H1 (cell line): ENCODE measurements at regions not wholly inside any gene's neighbourhood (a gene's known extent, or its start where the extent isn't known, plus 50 kb on each side); places are given as distances from the start of the nearest gene placed in this dataset.

Experiments
- CTCF ChIA-PET: fragments of 300-600 bp; sonication (Branson Sonifier 250); formaldehyde crosslinking; loops from one replicate; lab custom pipeline; 2021; ENCODE audit not compliant: partially characterized antibody; lab: Charles Lee
- POLR2A ChIA-PET: fragments of 300-600 bp; sonication (Branson Sonifier 250); formaldehyde crosslinking; loops from one replicate; lab custom pipeline; 2021; ENCODE audit warnings: inconsistent platforms; ENCODE audit not compliant: partially characterized antibody; lab: Charles Lee
- DNase-seq, 2 experiments: peaks; one replicate each; pipeline versions ENCODE4 v3.0.0 to v3.0.0-alpha.2; 2010 to 2022; ENCODE audit warnings: low spot score in 2 of 2, low read depth in 1 of 2, mixed read lengths in 1 of 2
- FAIRE-seq: peaks from 2 replicates; lab custom pipeline; 2011; peaks lifted over from hg19 to GRCh38; lab: Jason Lieb, UNC
- H2AFZ ChIP-seq: 2 replicates; pipeline ENCODE4 v1.8.1; 2012; ENCODE audit warnings: low read length, inconsistent platforms
- H2AK5ac ChIP-seq: 2 replicates; pipeline ENCODE4 v1.6.1; 2013; ENCODE audit warnings: low read depth, low read length
- H2BK120ac ChIP-seq: replicated peaks from 2 replicates; pipeline ENCODE3; 2013; ENCODE audit warnings: low read depth, low read length, inconsistent platforms
- H2BK12ac ChIP-seq: 2 replicates; pipeline ENCODE4 v1.6.1; 2013; ENCODE audit warnings: low read depth, low read length
- H2BK15ac ChIP-seq: 2 replicates; pipeline ENCODE4 v1.6.1; 2013; ENCODE audit warnings: low read length
- H2BK20ac ChIP-seq: 2 replicates; pipeline ENCODE4 v1.6.1; 2013; ENCODE audit warnings: low read length
- H2BK5ac ChIP-seq: 2 replicates; pipeline ENCODE4 v1.6.1; 2013; ENCODE audit warnings: low read depth, low read length
- H3K14ac ChIP-seq: 2 replicates; pipeline ENCODE4 v1.6.1; 2013; ENCODE audit warnings: inconsistent platforms; ENCODE audit not compliant: insufficient read length
- H3K18ac ChIP-seq: 2 replicates; pipeline ENCODE4 v1.6.1; 2013; ENCODE audit warnings: low read length; ENCODE audit errors: extremely low read depth
- H3K23ac ChIP-seq: 2 replicates; pipeline ENCODE4 v1.6.1; 2013; ENCODE audit warnings: inconsistent platforms; ENCODE audit not compliant: insufficient read length
- H3K23me2 ChIP-seq: 2 replicates; pipeline ENCODE4 v1.6.1; 2013; ENCODE audit warnings: low read depth, low read length
- H3K27ac ChIP-seq: 2 replicates; pipeline ENCODE4 v1.6.1; 2011; ENCODE audit warnings: low read depth, low read length, inconsistent platforms
- H3K27me3 ChIP-seq, 4 experiments: replicated peaks in 1 of 4; 1 replicate in 1 of 4; 2 replicates in 3 of 4; pipeline versions ENCODE4 v1.6.1 to v1.8.1; 2011 to 2013; ENCODE audit warnings: low read length in 3 of 4, mild to moderate bottlenecking in 3 of 4, inconsistent platforms in 2 of 4, mixed read lengths in 2 of 4, moderate library complexity in 1 of 4; ENCODE audit not compliant: control insufficient read depth in 3 of 4, insufficient read depth in 3 of 4; ENCODE audit errors: extremely low read depth in 1 of 4
- H3K36me3 ChIP-seq, 4 experiments: 2 replicates each; pipeline versions ENCODE4 v1.6.1 to v1.8.1; 2011 to 2013; ENCODE audit warnings: mild to moderate bottlenecking in 4 of 4, low read length in 3 of 4, moderate library complexity in 2 of 4, control low read depth in 1 of 4, inconsistent platforms in 1 of 4; ENCODE audit not compliant: insufficient read depth in 4 of 4, control insufficient read depth in 2 of 4
- H3K4ac ChIP-seq: replicated peaks from 2 replicates; pipeline ENCODE3; 2013; ENCODE audit warnings: low read length, low read depth, mixed read lengths, inconsistent platforms; ENCODE audit not compliant: insufficient read length
- H3K4me1 ChIP-seq, 4 experiments: replicated peaks in 1 of 4; 1 replicate in 1 of 4; 2 replicates in 3 of 4; pipeline versions ENCODE4 v1.6.1 to v1.8.1; 2011 to 2013; ENCODE audit warnings: low read length in 3 of 4, inconsistent platforms in 2 of 4, mixed read lengths in 1 of 4; ENCODE audit not compliant: insufficient read depth in 4 of 4, control insufficient read depth in 3 of 4
- H3K4me2 ChIP-seq, 2 experiments: 2 replicates each; pipeline versions ENCODE4 v1.6.1 to v1.8.1; 2011 to 2013; ENCODE audit warnings: low read depth in 2 of 2, low read length in 2 of 2, control low read depth in 1 of 2, inconsistent platforms in 1 of 2, mild to moderate bottlenecking in 1 of 2; ENCODE audit not compliant: insufficient read depth in 1 of 2
- H3K4me3 ChIP-seq, 4 experiments: fragments of 200-600, 300-600 bp in 1 of 4; sonication (generic), shearing (Covaris generic), sonication (Bioruptor Twin) in 1 of 4; 2 replicates each; pipeline versions ENCODE4 v1.5.1 to v1.8.1; 2011 to 2016; ENCODE audit warnings: low read length in 4 of 4, low read depth in 3 of 4, control low read depth in 2 of 4, inconsistent platforms in 2 of 4, mild to moderate bottlenecking in 2 of 4, mixed read lengths in 1 of 4, moderate library complexity in 1 of 4; ENCODE audit not compliant: insufficient read depth in 2 of 4; ENCODE audit errors: extremely low read depth in 1 of 4
- H3K56ac ChIP-seq: replicated peaks from 2 replicates; pipeline ENCODE3; 2013; ENCODE audit warnings: low read depth, mild to moderate bottlenecking, mixed read lengths, low read length, inconsistent platforms; ENCODE audit not compliant: insufficient read length
- H3K79me1 ChIP-seq: 2 replicates; pipeline ENCODE4 v1.6.1; 2013; ENCODE audit warnings: low read depth, low read length, control low read depth
- H3K79me2 ChIP-seq, 2 experiments: 2 replicates each; pipeline versions ENCODE4 v1.6.1 to v1.8.1; 2012 to 2013; ENCODE audit warnings: low read length in 2 of 2, mild to moderate bottlenecking in 2 of 2, inconsistent platforms in 1 of 2; ENCODE audit not compliant: insufficient read depth in 2 of 2, control insufficient read depth in 1 of 2
- H3K9ac ChIP-seq, 4 experiments: replicated peaks in 1 of 4; 1 replicate in 1 of 4; 2 replicates in 3 of 4; pipeline versions ENCODE4 v1.6.1 to v1.8.1; 2011 to 2013; ENCODE audit warnings: low read depth in 3 of 4, low read length in 3 of 4, control low read depth in 2 of 4, mild to moderate bottlenecking in 2 of 4, moderate library complexity in 2 of 4, inconsistent platforms in 1 of 4; ENCODE audit errors: extremely low read depth in 1 of 4
- H3K9me3 ChIP-seq, 2 experiments: 2 replicates each; pipeline versions ENCODE4 v1.6.1 to v1.8.1; 2012 to 2013; ENCODE audit warnings: mild to moderate bottlenecking in 2 of 2, moderate library complexity in 2 of 2, control low read depth in 1 of 2, inconsistent platforms in 1 of 2, low read depth in 1 of 2, low read length in 1 of 2, mixed read lengths in 1 of 2; ENCODE audit not compliant: insufficient read depth in 2 of 2
- H4K20me1 ChIP-seq, 2 experiments: replicated peaks in 1 of 2; 2 replicates each; pipeline versions ENCODE3 to v1.8.1; 2011 to 2013; ENCODE audit warnings: inconsistent platforms in 2 of 2, low read length in 2 of 2, mild to moderate bottlenecking in 1 of 2; ENCODE audit not compliant: insufficient read depth in 2 of 2, control insufficient read depth in 1 of 2
- H4K5ac ChIP-seq: 2 replicates; pipeline ENCODE4 v1.6.1; 2013; ENCODE audit warnings: low read length, low read depth, mixed read lengths, inconsistent platforms; ENCODE audit not compliant: insufficient read length
- H4K8ac ChIP-seq: 2 replicates; pipeline ENCODE4 v1.8.0; 2013; ENCODE audit warnings: mild to moderate bottlenecking, moderate library complexity, low read length, inconsistent platforms; ENCODE audit not compliant: insufficient read depth; ENCODE audit errors: extremely low read depth
- H4K91ac ChIP-seq: replicated peaks from 2 replicates; pipeline ENCODE3; 2013; ENCODE audit warnings: low read length, mixed read lengths, inconsistent platforms; ENCODE audit not compliant: insufficient read length
- BRCA1 ChIP-seq: IDR thresholded peaks from 2 replicates; pipeline ENCODE4 v1.6.1; 2012; ENCODE audit warnings: low read depth, low read length, improper control_type of control experiment
- EZH2 ChIP-seq: fragments of 200-600 bp; sonication (generic); IDR thresholded peaks from 2 replicates; pipeline ENCODE4 v1.7.1; 2012; ENCODE audit warnings: low read depth, mild to moderate bottlenecking, moderate library complexity, low read length, inconsistent platforms; ENCODE audit not compliant: severe bottlenecking
- MAFK ChIP-seq: IDR thresholded peaks from 2 replicates; pipeline ENCODE4 v1.6.1; 2012; ENCODE audit warnings: low read depth, mild to moderate bottlenecking, improper control_type of control experiment, low read length
- NANOG ChIP-seq: IDR thresholded peaks from 2 replicates; pipeline ENCODE4 v1.6.1; 2011; ENCODE audit warnings: low read length, low read depth, mild to moderate bottlenecking, inconsistent platforms; ENCODE audit not compliant: insufficient read depth, poor library complexity, severe bottlenecking
- PHF8 ChIP-seq: fragments of 200-600 bp; sonication (generic); conservative IDR thresholded peaks from 2 replicates; pipeline ENCODE4 v1.7.1; 2012; ENCODE audit warnings: low read depth, mild to moderate bottlenecking, inconsistent platforms, low read length, moderate library complexity
- POLR2AphosphoS5 ChIP-seq: IDR thresholded peaks from 2 replicates; pipeline ENCODE4 v1.6.1; 2011; ENCODE audit warnings: low read depth, low read length
- POU5F1 ChIP-seq: IDR thresholded peaks from 2 replicates; pipeline ENCODE4 v1.6.1; 2011; ENCODE audit warnings: low read depth, mild to moderate bottlenecking, low read length, moderate library complexity
- RNF2 ChIP-seq: fragments of 200-900, 300-1000 bp; sonication (generic); IDR thresholded peaks from 2 replicates; pipeline ENCODE4 v1.7.1; 2016; ENCODE audit warnings: borderline replicate concordance, low read depth, mild to moderate bottlenecking, antibody characterized with exemption, low read length; ENCODE audit not compliant: poor library complexity, severe bottlenecking; ENCODE audit errors: missing control alignments
- SIX5 ChIP-seq: IDR thresholded peaks from 2 replicates; pipeline ENCODE4 v1.6.1; 2011; ENCODE audit warnings: mild to moderate bottlenecking, low read depth, low read length
- SRF ChIP-seq: IDR thresholded peaks from 2 replicates; pipeline ENCODE4 v1.6.1; 2011; ENCODE audit warnings: mild to moderate bottlenecking, low read depth, low read length, moderate library complexity
- TEAD4 ChIP-seq: IDR thresholded peaks from 2 replicates; pipeline ENCODE4 v1.6.1; 2012; ENCODE audit warnings: low read depth, low read length, inconsistent platforms, mixed read lengths
- ZNF274 ChIP-seq: IDR thresholded peaks from 2 replicates; pipeline ENCODE4 v1.7.0; 2012; ENCODE audit warnings: low read length, borderline replicate concordance; ENCODE audit errors: extremely low read depth
- WGBS, 2 experiments: shearing (Covaris generic) in 1 of 2; methylation state at CpG; one replicate each; pipeline versions ENCODE4 v1.1.6 to v1.1.7; 2013 to 2015; ENCODE audit warnings: low lambda C conversion rate in 2 of 2, mixed read lengths in 2 of 2, inconsistent platforms in 1 of 2, low coverage in 1 of 2, missing lambda C conversion rate in 1 of 2; ENCODE audit not compliant: insufficient replicate concordance in 2 of 2, insufficient coverage in 1 of 2, insufficient read length in 1 of 2; ENCODE audit errors: extremely low coverage in 1 of 2, missing lambda C conversion rate in 1 of 2; 5-methylcytosine and 5-hydroxymethylcytosine counted together

- Histone ChIP-seq H2BK15ac (no peak overlapping the region), H3K18ac (no peak overlapping the region), H4K8ac (no peak overlapping the region), H2AFZ (no peak overlapping the region), H2AK5ac (no peak overlapping the region), H2BK20ac (no peak overlapping the region), H4K91ac (no peak overlapping the region), H3K9ac (no peak overlapping the region), H3K23me2 (no peaks in the 10 kb centered on the region), H3K56ac (no peak overlapping the region), H3K79me2 (no peaks in the 10 kb centered on the region), H3K27ac (no peak overlapping the region), H3K79me1 (no peaks in the 10 kb centered on the region), H4K20me1 (no peaks in the 10 kb centered on the region), H2BK5ac (no peak overlapping the region), H3K23ac (no peak overlapping the region), H3K4me3 (no peak overlapping the region), H3K14ac (no peak overlapping the region), H2BK120ac (no peak overlapping the region), H3K4me2 (no peak overlapping the region), H2BK12ac (no peak overlapping the region), H3K4me1 (peaks cover 0 to 4% (median 3%) of the 10 kb centered on the region in 4 experiments; a peak in 5 of 7 replicates), H3K9me3 (no peaks in the 10 kb centered on the region), H4K5ac (no peak overlapping the region), H3K4ac (no peak overlapping the region), H3K27me3 (no peaks in the 10 kb centered on the region), H3K36me3 (no peaks in the 10 kb centered on the region)
- 95% methylated on average over 1 of the region's 1 CpG; no CpG with 5 or more reads in 1 of the 2 experiments for WGBS, 2 experiments
- no peak for FAIRE-seq
- ChIA-PET CTCF (no interaction called here), POLR2A (no interaction called here)
- no peak for DNase-seq
- TF ChIP-seq TEAD4 (no peak), NANOG (no peak), RNF2 (no peak), MAFK (no peak), ZNF274 (no peak), BRCA1 (no peak), SRF (no peak), POU5F1 (no peak), POLR2AphosphoS5 (no peak), SIX5 (no peak), PHF8 (no peak), EZH2 (no peak)
Measured at GRCh38 chr12:74725154-74725553, 187.5 kb downstream of the ATXN7L3B start.
